ENCODE measurements at regions not wholly inside any gene's neighbourhood (a gene's known extent, or its start where the extent isn't known, plus 50 kb on each side); places are given as distances from the start of the nearest gene placed in this dataset.
"Not testable (repeated sequence)": the region's sequence is repeated elsewhere in the genome, so short reads cannot be mapped to it uniquely, and the experiment has no call there.

- no peak for DNase-seq (ENCODE audit: low spot score)
These were observed 91.7 kb upstream of the PITRM1 start for GRCh38 chr10:3264161-3264761.

- no peak for DNase-seq (ENCODE audit: low spot score)
These were observed 91.2 kb upstream of the PITRM1 start for GRCh38 chr10:3263747-3264146.

GRCh38 chr10:3263082-3263481 is 90.5 kb upstream of the PITRM1 start:
- DNase-seq (ENCODE audit: low spot score): no peak

- no peak for DNase-seq (ENCODE audit: low spot score)
These were observed 89.3 kb upstream of the PITRM1 start for GRCh38 chr10:3261921-3262320.

- no peak for DNase-seq (ENCODE audit: low spot score)
These were observed 87.7 kb upstream of the PITRM1 start for GRCh38 chr10:3260066-3260834.

- no peak for DNase-seq (ENCODE audit: low spot score)
These were observed 86.9 kb upstream of the PITRM1 start for GRCh38 chr10:3259499-3259898.

GRCh38 chr10:3258394-3258793 is 85.8 kb upstream of the PITRM1 start:
- DNase-seq (ENCODE audit: low spot score): no peak

- DNase-seq (ENCODE audit: low spot score): no peak
These were observed 83.0 kb upstream of the PITRM1 start for GRCh38 chr10:3255616-3256015.

- DNase-seq (ENCODE audit: low spot score): no peak
These were observed 82.5 kb upstream of the PITRM1 start for GRCh38 chr10:3255075-3255474.

- DNase-seq (ENCODE audit: low spot score): not testable (repeated sequence)
These were observed 81.4 kb upstream of the PITRM1 start for GRCh38 chr10:3253974-3254373.

- DNase-seq (ENCODE audit: low spot score): no peak
These were observed 78.6 kb upstream of the PITRM1 start for GRCh38 chr10:3251172-3251571.

- DNase-seq (ENCODE audit: low spot score): no peak
These were observed 76.8 kb upstream of the PITRM1 start for GRCh38 chr10:3249307-3249889.

- no peak for DNase-seq (ENCODE audit: low spot score)
These were observed 76.1 kb upstream of the PITRM1 start for GRCh38 chr10:3248526-3249306.

- DNase-seq (ENCODE audit: low spot score): no peak
These were observed 72.8 kb upstream of the PITRM1 start for GRCh38 chr10:3245395-3245794.

- DNase-seq (ENCODE audit: low spot score): no peak
These were observed 69.5 kb upstream of the PITRM1 start for GRCh38 chr10:3241967-3242650.

GRCh38 chr10:3241274-3241921 is 68.8 kb upstream of the PITRM1 start:
- no peak for DNase-seq (ENCODE audit: low spot score)

- no peak for DNase-seq (ENCODE audit: low spot score)
These were observed 67.6 kb upstream of the PITRM1 start for GRCh38 chr10:3239920-3240894.

- DNase-seq (ENCODE audit: low spot score): peak; percentile 56
These were observed 66.7 kb upstream of the PITRM1 start for GRCh38 chr10:3239066-3239919.

- no peak for DNase-seq (ENCODE audit: low spot score)
These were observed 65.7 kb upstream of the PITRM1 start for GRCh38 chr10:3238115-3238871.

Measured in NAMALWA (cell line).